HG03064 (cell line): ENCODE measurements at regions not wholly inside any gene's neighbourhood (a gene's known extent, or its start where the extent isn't known, plus 50 kb on each side); places are given as distances from the start of the nearest gene placed in this dataset.
"Not testable (repeated sequence)": the region's sequence is repeated elsewhere in the genome, so short reads cannot be mapped to it uniquely, and the experiment has no call there.

Source experiments
- ATAC-seq: cut with Tn5 transposase; IDR thresholded peaks from one replicate; pipeline ENCODE4 v1.9.1; 2021; ENCODE audit warnings: low read depth; ENCODE audit not compliant: unreplicated experiment

GRCh38 chr18:29491907-29492306 is 1315.0 kb upstream of the CDH2 start:
- no peak for ATAC-seq

- no peak for ATAC-seq
Observed at GRCh38 chr18:29488617-29489016, 1311.7 kb upstream of the CDH2 start.

GRCh38 chr18:29465526-29465925 is 1288.6 kb upstream of the CDH2 start:
- no peak for ATAC-seq

- ATAC-seq = no peak
Observed at GRCh38 chr18:29459972-29460371, 1283.0 kb upstream of the CDH2 start.

GRCh38 chr18:29457316-29457889 is 1280.5 kb upstream of the CDH2 start:
- ATAC-seq = no peak

- no peak for ATAC-seq
Observed at GRCh38 chr18:29449424-29449823, 1272.5 kb upstream of the CDH2 start.

GRCh38 chr18:29439398-29439797 is 1262.5 kb upstream of the CDH2 start:
- no peak for ATAC-seq

- no peak for ATAC-seq
Observed at GRCh38 chr18:29436459-29436858, 1259.5 kb upstream of the CDH2 start.

- no peak for ATAC-seq
Observed at GRCh38 chr18:29434650-29435049, 1257.7 kb upstream of the CDH2 start.

GRCh38 chr18:29430416-29430815 is 1253.5 kb upstream of the CDH2 start:
- no peak for ATAC-seq

- no peak for ATAC-seq
Observed at GRCh38 chr18:29418136-29418535, 1241.2 kb upstream of the CDH2 start.

- no peak for ATAC-seq
Observed at GRCh38 chr18:29406996-29407395, 1230.1 kb upstream of the CDH2 start.

- ATAC-seq = no peak
Observed at GRCh38 chr18:29397536-29397935, 1220.6 kb upstream of the CDH2 start.

- ATAC-seq = no peak
Observed at GRCh38 chr18:29383311-29384273, 1206.7 kb upstream of the CDH2 start.

- no peak for ATAC-seq
Observed at GRCh38 chr18:29378651-29379136, 1201.8 kb upstream of the CDH2 start.

GRCh38 chr18:29377346-29377745 is 1200.4 kb upstream of the CDH2 start:
- ATAC-seq = no peak

GRCh38 chr18:29373000-29373399 is 1196.1 kb upstream of the CDH2 start:
- ATAC-seq = no peak

GRCh38 chr18:29361843-29362242 is 1184.9 kb upstream of the CDH2 start:
- no peak for ATAC-seq

GRCh38 chr18:29360659-29361058 is 1183.7 kb upstream of the CDH2 start:
- not testable (repeated sequence) for ATAC-seq

GRCh38 chr18:29359222-29359621 is 1182.3 kb upstream of the CDH2 start:
- not testable (repeated sequence) for ATAC-seq

GRCh38 chr18:29351171-29351570 is 1174.2 kb upstream of the CDH2 start:
- ATAC-seq = no peak

GRCh38 chr18:29328932-29329331 is 1152.0 kb upstream of the CDH2 start:
- ATAC-seq = no peak
